ENCODE measurements at regions not wholly inside any gene's neighbourhood (a gene's known extent, or its start where the extent isn't known, plus 50 kb on each side); places are given as distances from the start of the nearest gene placed in this dataset.

- no peak for DNase-seq (ENCODE audit: low read depth)
Observed at GRCh38 chr20:60478533-60478932, 520.3 kb downstream of the CDH26 start.

GRCh38 chr20:60480950-60481742, 522.9 kb downstream of the CDH26 start:
- DNase-seq (ENCODE audit: low read depth) = no peak

- DNase-seq (ENCODE audit: low read depth) = no peak
Observed at GRCh38 chr20:60481743-60482133, 523.5 kb downstream of the CDH26 start.

- no peak for DNase-seq (ENCODE audit: low read depth)
Observed at GRCh38 chr20:60482221-60483008, 524.2 kb downstream of the CDH26 start.

- no peak for DNase-seq (ENCODE audit: low read depth)
Observed at GRCh38 chr20:60483371-60483770, 525.1 kb downstream of the CDH26 start.

- no peak for DNase-seq (ENCODE audit: low read depth)
Observed at GRCh38 chr20:60484316-60484715, 526.1 kb downstream of the CDH26 start.

- DNase-seq (ENCODE audit: low read depth) = no peak
Observed at GRCh38 chr20:60485012-60485760, 527.0 kb downstream of the CDH26 start.

- no peak for DNase-seq (ENCODE audit: low read depth)
Observed at GRCh38 chr20:60486315-60486714, 528.1 kb downstream of the CDH26 start.

- DNase-seq (ENCODE audit: low read depth) = no peak
Observed at GRCh38 chr20:60486937-60487336, 528.7 kb downstream of the CDH26 start.

- no peak for DNase-seq (ENCODE audit: low read depth)
Observed at GRCh38 chr20:60490217-60491050, 532.2 kb downstream of the CDH26 start.

GRCh38 chr20:60491051-60491581, 532.9 kb downstream of the CDH26 start:
- DNase-seq (ENCODE audit: low read depth) = no peak

GRCh38 chr20:60494476-60494875, 536.3 kb downstream of the CDH26 start:
- DNase-seq (ENCODE audit: low read depth) = no peak

GRCh38 chr20:60497298-60498035, 539.2 kb downstream of the CDH26 start:
- DNase-seq (ENCODE audit: low read depth) = no peak

- DNase-seq (ENCODE audit: low read depth) = no peak
Observed at GRCh38 chr20:60500038-60500701, 541.9 kb downstream of the CDH26 start.

- no peak for DNase-seq (ENCODE audit: low read depth)
Observed at GRCh38 chr20:60501048-60501447, 542.8 kb downstream of the CDH26 start.

GRCh38 chr20:60502881-60503280, 544.7 kb downstream of the CDH26 start:
- no peak for DNase-seq (ENCODE audit: low read depth)

GRCh38 chr20:60505423-60505822, 547.2 kb downstream of the CDH26 start:
- DNase-seq (ENCODE audit: low read depth) = no peak

GRCh38 chr20:60506061-60506460, 547.8 kb downstream of the CDH26 start:
- DNase-seq (ENCODE audit: low read depth) = no peak

- DNase-seq (ENCODE audit: low read depth) = no peak
Observed at GRCh38 chr20:60507087-60507694, 549.0 kb downstream of the CDH26 start.

GRCh38 chr20:60509407-60509806, 551.2 kb downstream of the CDH26 start:
- no peak for DNase-seq (ENCODE audit: low read depth)
